ENCODE measurements at regions not wholly inside any gene's neighbourhood (a gene's known extent, or its start where the extent isn't known, plus 50 kb on each side); places are given as distances from the start of the nearest gene placed in this dataset.

DNA sequence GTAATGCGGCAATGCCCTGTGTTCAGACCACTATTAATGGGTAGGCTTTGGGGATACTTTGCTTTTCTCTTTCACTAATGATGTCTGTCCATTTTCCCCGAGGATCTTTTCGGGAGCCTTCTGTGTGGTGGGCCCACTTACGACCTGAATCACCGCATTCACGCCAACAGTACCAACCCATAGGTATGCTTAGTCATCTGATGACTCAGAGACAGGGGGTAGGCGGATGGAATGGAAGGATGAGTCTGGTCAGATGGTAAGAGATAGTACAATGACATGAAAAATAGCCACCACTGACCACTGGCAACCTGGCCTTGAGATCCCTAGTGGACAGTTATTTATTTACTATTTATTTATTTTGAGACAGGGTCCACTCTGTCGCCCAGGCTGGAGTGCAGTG lies 76.0 kb upstream of the DHRSX start:
- TF ChIP-seq ZFP30 (CRISPR knock-in tag; IDR thresholded peaks at IDR 0.05), result no peak
- TF ChIP-seq, protein P1, sequence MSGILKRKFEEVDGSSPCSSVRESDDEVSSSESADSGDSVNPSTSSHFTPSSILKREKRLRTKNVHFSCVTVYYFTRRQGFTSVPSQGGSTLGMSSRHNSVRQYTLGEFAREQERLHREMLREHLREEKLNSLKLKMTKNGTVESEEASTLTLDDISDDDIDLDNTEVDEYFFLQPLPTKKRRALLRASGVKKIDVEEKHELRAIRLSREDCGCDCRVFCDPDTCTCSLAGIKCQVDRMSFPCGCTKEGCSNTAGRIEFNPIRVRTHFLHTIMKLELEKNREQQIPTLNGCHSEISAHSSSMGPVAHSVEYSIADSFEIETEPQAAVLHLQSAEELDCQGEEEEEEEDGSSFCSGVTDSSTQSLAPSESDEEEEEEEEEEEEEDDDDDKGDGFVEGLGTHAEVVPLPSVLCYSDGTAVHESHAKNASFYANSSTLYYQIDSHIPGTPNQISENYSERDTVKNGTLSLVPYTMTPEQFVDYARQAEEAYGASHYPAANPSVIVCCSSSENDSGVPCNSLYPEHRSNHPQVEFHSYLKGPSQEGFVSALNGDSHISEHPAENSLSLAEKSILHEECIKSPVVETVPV (CRISPR knock-in tag; IDR thresholded peaks at IDR 0.05), result no peak
- TF ChIP-seq ZFP3 (CRISPR knock-in tag; IDR thresholded peaks at IDR 0.05), result no peak
- TF ChIP-seq, protein P2, sequence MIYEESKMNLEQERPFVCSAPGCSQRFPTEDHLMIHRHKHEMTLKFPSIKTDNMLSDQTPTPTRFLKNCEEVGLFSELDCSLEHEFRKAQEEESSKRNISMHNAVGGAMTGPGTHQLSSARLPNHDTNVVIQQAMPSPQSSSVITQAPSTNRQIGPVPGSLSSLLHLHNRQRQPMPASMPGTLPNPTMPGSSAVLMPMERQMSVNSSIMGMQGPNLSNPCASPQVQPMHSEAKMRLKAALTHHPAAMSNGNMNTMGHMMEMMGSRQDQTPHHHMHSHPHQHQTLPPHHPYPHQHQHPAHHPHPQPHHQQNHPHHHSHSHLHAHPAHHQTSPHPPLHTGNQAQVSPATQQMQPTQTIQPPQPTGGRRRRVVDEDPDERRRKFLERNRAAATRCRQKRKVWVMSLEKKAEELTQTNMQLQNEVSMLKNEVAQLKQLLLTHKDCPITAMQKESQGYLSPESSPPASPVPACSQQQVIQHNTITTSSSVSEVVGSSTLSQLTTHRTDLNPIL (CRISPR knock-in tag; IDR thresholded peaks at IDR 0.05; ENCODE audit: low read depth), result no peak
